Keratinocyte (primary cell): ENCODE measurements at regions not wholly inside any gene's neighbourhood (a gene's known extent, or its start where the extent isn't known, plus 50 kb on each side); places are given as distances from the start of the nearest gene placed in this dataset.

ENCODE experiments used
- DNase-seq: peaks from one replicate; pipeline ENCODE4 v3.0.0-alpha.2; 2011; ENCODE audit warnings: low read depth, missing footprints, low spot score
- FAIRE-seq: peaks from 2 replicates; lab custom pipeline; 2011; peaks lifted over from hg19 to GRCh38; lab: Jason Lieb, UNC
- H2AFZ ChIP-seq: 2 replicates; pipeline ENCODE4 v1.6.0; 2012; ENCODE audit warnings: low read length, control low read depth, inconsistent platforms; ENCODE audit not compliant: control insufficient read depth
- H3K27ac ChIP-seq: 2 replicates; pipeline ENCODE4 v1.5.1; 2011; ENCODE audit warnings: low read length; ENCODE audit not compliant: control insufficient read depth, insufficient read depth
- H3K27me3 ChIP-seq: 3 replicates; pipeline ENCODE4 v1.6.0; 2011; ENCODE audit warnings: low read length; ENCODE audit not compliant: control insufficient read depth, insufficient read depth; ENCODE audit errors: extremely low read depth
- H3K36me3 ChIP-seq, 2 experiments: 2 replicates in 1 of 2; 3 replicates in 1 of 2; pipeline ENCODE4 v1.5.1; 2011; ENCODE audit warnings: low read length in 2 of 2, mild to moderate bottlenecking in 1 of 2; ENCODE audit not compliant: control insufficient read depth in 2 of 2, insufficient read depth in 2 of 2; ENCODE audit errors: extremely low read depth in 1 of 2
- H3K4me1 ChIP-seq: 3 replicates; pipeline ENCODE4 v1.5.1; 2011; ENCODE audit warnings: low read length; ENCODE audit not compliant: control insufficient read depth, insufficient read depth; ENCODE audit errors: extremely low read depth
- H3K4me2 ChIP-seq: 3 replicates; pipeline ENCODE4 v1.6.0; 2011; ENCODE audit warnings: low read depth, low read length; ENCODE audit not compliant: control insufficient read depth, insufficient read depth; ENCODE audit errors: extremely low read depth
- H3K4me3 ChIP-seq, 3 experiments: fragments of 200-600 bp in 1 of 3; sonication (generic) in 1 of 3; 2 replicates in 2 of 3; 3 replicates in 1 of 3; pipeline ENCODE4 v1.5.1; 2011 to 2016; ENCODE audit warnings: low read length in 3 of 3, mild to moderate bottlenecking in 3 of 3, control low read depth in 2 of 3, inconsistent platforms in 1 of 3, low read depth in 1 of 3, mixed read lengths in 1 of 3, mixed run types in 1 of 3, moderate library complexity in 1 of 3; ENCODE audit not compliant: control insufficient read depth in 2 of 3, insufficient read depth in 2 of 3; ENCODE audit errors: extremely low read depth in 1 of 3
- H3K79me2 ChIP-seq: 2 replicates; pipeline ENCODE4 v1.6.0; 2012; ENCODE audit warnings: low read length; ENCODE audit not compliant: control insufficient read depth, insufficient read depth
- H3K9ac ChIP-seq: 3 replicates; pipeline ENCODE4 v1.6.0; 2011; ENCODE audit warnings: low read length; ENCODE audit not compliant: control insufficient read depth, insufficient read depth; ENCODE audit errors: extremely low read depth
- H3K9me1 ChIP-seq: 3 replicates; pipeline ENCODE4 v1.6.0; 2011; ENCODE audit warnings: low read length; ENCODE audit not compliant: control insufficient read depth, insufficient read depth; ENCODE audit errors: extremely low read depth
- H3K9me3 ChIP-seq: 2 replicates; pipeline ENCODE4 v1.5.1; 2012; ENCODE audit warnings: low read depth, low read length; ENCODE audit not compliant: control insufficient read depth
- H4K20me1 ChIP-seq: 3 replicates; pipeline ENCODE4 v1.6.0; 2011; ENCODE audit warnings: low read length; ENCODE audit not compliant: control insufficient read depth, insufficient read depth; ENCODE audit errors: extremely low read depth
- CTCF ChIP-seq, 3 experiments: IDR thresholded peaks in 1 of 3; conservative IDR thresholded peaks in 1 of 3; optimal IDR thresholded peaks in 1 of 3; 2 replicates in 2 of 3; 3 replicates in 1 of 3; pipeline versions ENCODE3 to v1.5.1; 2011; ENCODE audit warnings: low read length in 3 of 3, mild to moderate bottlenecking in 3 of 3, moderate library complexity in 2 of 3, control low read depth in 1 of 3, inconsistent platforms in 1 of 3; ENCODE audit not compliant: insufficient read depth in 2 of 3; ENCODE audit errors: extremely low read depth in 1 of 3
- EZH2 ChIP-seq: IDR thresholded peaks from one replicate; pipeline ENCODE4 v1.6.1; 2012; ENCODE audit warnings: inconsistent platforms, mild to moderate bottlenecking, low read length, moderate library complexity
- dilution Hi-C: fragments of 300-500 bp; cut with MboI; formaldehyde crosslinking; loops from one replicate; pipeline ENCODE4 v1.7.0; 2020; ENCODE audit warnings: low sequenced_read_pairs; ENCODE audit not compliant: extremely low pct_ligation_motif_present

- dilution Hi-C loops = no loop called here
- Histone ChIP-seq H3K4me2 (no peak overlapping the region), H3K9me1 (no peaks in the 10 kb centered on the region), H3K9ac (no peak overlapping the region), H3K4me3 (no peak overlapping the region), H3K9me3 (no peaks in the 10 kb centered on the region), H3K27ac (no peak overlapping the region), H3K27me3 (peaks cover 8% of the 10 kb centered on the region), H2AFZ (no peak overlapping the region), H4K20me1 (no peaks in the 10 kb centered on the region), H3K36me3 (no peaks in the 10 kb centered on the region), H3K4me1 (no peaks in the 10 kb centered on the region), H3K79me2 (no peaks in the 10 kb centered on the region)
- DNase-seq = no peak
- no peak for FAIRE-seq
- TF ChIP-seq EZH2 (no peak), CTCF (optimal IDR thresholded peaks at IDR 0.05 in 1 of 3, IDR thresholded peaks at IDR 0.05 in 1 of 3, conservative IDR thresholded peaks at IDR 0.05 in 1 of 3; ENCODE audit: extremely low read depth in 1 of 3, insufficient read depth in 2 of 3, low read length in 3 of 3) (no peak)
Observed at GRCh38 chr1:18541046-18541795, 60.5 kb downstream of the KLHDC7A start.

GRCh38 chr1:18542351-18542750 lies 61.6 kb downstream of the KLHDC7A start:
- Histone ChIP-seq H3K79me2 (no peaks in the 10 kb centered on the region), H3K27ac (no peak overlapping the region), H3K4me2 (no peak overlapping the region), H3K9me1 (no peaks in the 10 kb centered on the region), H3K36me3 (no peaks in the 10 kb centered on the region), H3K9ac (no peak overlapping the region), H2AFZ (no peak overlapping the region), H3K9me3 (no peaks in the 10 kb centered on the region), H4K20me1 (no peaks in the 10 kb centered on the region), H3K27me3 (peaks cover 8% of the 10 kb centered on the region), H3K4me3 (no peak overlapping the region), H3K4me1 (no peaks in the 10 kb centered on the region)
- TF ChIP-seq CTCF (optimal IDR thresholded peaks at IDR 0.05 in 1 of 3, IDR thresholded peaks at IDR 0.05 in 1 of 3, conservative IDR thresholded peaks at IDR 0.05 in 1 of 3; ENCODE audit: extremely low read depth in 1 of 3, insufficient read depth in 2 of 3, low read length in 3 of 3) = no peak
- no peak for TF ChIP-seq EZH2
- dilution Hi-C loops = no loop called here
- no peak for FAIRE-seq
- no peak for DNase-seq
